SK-N-SH (cell line): ENCODE measurements at regions not wholly inside any gene's neighbourhood (a gene's known extent, or its start where the extent isn't known, plus 50 kb on each side); places are given as distances from the start of the nearest gene placed in this dataset.

ENCODE experiments used
- NRF1 ChIP-seq: IDR thresholded peaks from 2 replicates; pipeline ENCODE4 v1.6.1; 2012; ENCODE audit warnings: low read depth, mild to moderate bottlenecking, low read length
- TEAD4 ChIP-seq: IDR thresholded peaks from 2 replicates; pipeline ENCODE4 v1.4.0; 2012; ENCODE audit warnings: mild to moderate bottlenecking, borderline replicate concordance; ENCODE audit not compliant: insufficient read depth
- TF ChIP-seq, protein P1 (sequence below): fragments of 200-600 bp; sonication (generic); IDR thresholded peaks from 2 replicates; pipeline ENCODE4 v1.6.1; 2017; ENCODE audit warnings: antibody characterized with exemption, mild to moderate bottlenecking, moderate library complexity

DNA sequence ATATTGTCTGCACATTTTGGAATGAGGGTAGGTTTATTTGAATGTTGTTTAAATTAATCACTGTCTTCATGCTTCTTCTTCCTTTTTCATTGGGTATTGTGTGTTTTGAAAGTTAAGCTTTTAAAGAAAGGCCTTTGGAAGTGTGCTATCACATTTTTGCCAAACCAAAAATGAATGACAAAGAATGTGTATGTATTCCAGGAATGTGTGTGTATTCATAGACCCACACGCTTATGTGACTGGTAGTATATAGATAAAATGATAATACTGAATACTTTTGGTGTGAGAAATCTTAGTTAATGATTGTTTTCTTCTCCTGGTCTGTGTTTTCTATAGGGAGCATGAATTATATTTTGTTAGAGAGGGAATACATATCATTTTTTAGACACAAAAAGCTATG lies 404.4 kb downstream of the TLL1 start:
- TF ChIP-seq TEAD4 (no peak; the same call in 1 of the 2 replicates), NRF1 (no peak)
- TF ChIP-seq, protein P1, sequence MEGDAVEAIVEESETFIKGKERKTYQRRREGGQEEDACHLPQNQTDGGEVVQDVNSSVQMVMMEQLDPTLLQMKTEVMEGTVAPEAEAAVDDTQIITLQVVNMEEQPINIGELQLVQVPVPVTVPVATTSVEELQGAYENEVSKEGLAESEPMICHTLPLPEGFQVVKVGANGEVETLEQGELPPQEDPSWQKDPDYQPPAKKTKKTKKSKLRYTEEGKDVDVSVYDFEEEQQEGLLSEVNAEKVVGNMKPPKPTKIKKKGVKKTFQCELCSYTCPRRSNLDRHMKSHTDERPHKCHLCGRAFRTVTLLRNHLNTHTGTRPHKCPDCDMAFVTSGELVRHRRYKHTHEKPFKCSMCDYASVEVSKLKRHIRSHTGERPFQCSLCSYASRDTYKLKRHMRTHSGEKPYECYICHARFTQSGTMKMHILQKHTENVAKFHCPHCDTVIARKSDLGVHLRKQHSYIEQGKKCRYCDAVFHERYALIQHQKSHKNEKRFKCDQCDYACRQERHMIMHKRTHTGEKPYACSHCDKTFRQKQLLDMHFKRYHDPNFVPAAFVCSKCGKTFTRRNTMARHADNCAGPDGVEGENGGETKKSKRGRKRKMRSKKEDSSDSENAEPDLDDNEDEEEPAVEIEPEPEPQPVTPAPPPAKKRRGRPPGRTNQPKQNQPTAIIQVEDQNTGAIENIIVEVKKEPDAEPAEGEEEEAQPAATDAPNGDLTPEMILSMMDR: no peak
